GM12878 (cell line): ENCODE measurements at regions not wholly inside any gene's neighbourhood (a gene's known extent, or its start where the extent isn't known, plus 50 kb on each side); places are given as distances from the start of the nearest gene placed in this dataset.

ENCODE experiments used
- ATAC-seq: fragments of 200-7000 bp; cut with Tn5 transposase; 3 replicates; pipeline ENCODE4 v1.9.1; 2020; ENCODE audit warnings: mild to moderate bottlenecking, moderate library complexity
- BruUV-seq: library from RNA; stranded (reverse); fragments of 400-500 nt; replicated peaks from 2 replicates; lab custom pipeline; 2021; lab: Mats Ljungman, UMichigan
- CTCF ChIA-PET: fragments of 300-600 bp; sonication (Branson Sonifier 250); formaldehyde crosslinking; extraction: SDS; loops from one replicate; lab custom pipeline; 2021; ENCODE audit warnings: inconsistent platforms; lab: Yijun Ruan, JAX
- POLR2A ChIA-PET: fragments of 350-600 bp; formaldehyde crosslinking; extraction: SDS; loops from one replicate; lab custom pipeline; 2021; ENCODE audit warnings: inconsistent platforms; lab: Charles Lee
- RAD21 ChIA-PET: fragments of 300-600 bp; sonication (Branson Sonifier 250); formaldehyde crosslinking; loops from one replicate; lab custom pipeline; 2023; ENCODE audit warnings: antibody characterized with exemption; ENCODE audit not compliant: unreplicated experiment; lab: Charles Lee
- SMC1A ChIA-PET: fragments of 300-600 bp; sonication (Branson Sonifier 250); formaldehyde crosslinking; loops from one replicate; lab custom pipeline; 2023; ENCODE audit not compliant: unreplicated experiment, uncharacterized antibody; lab: Charles Lee
- DNase-seq: peaks from one replicate; pipeline ENCODE4 v3.0.0-alpha.2; 2011; ENCODE audit warnings: low read depth, low spot score
- FAIRE-seq: peaks from 3 replicates; lab custom pipeline; 2011; peaks lifted over from hg19 to GRCh38; lab: Jason Lieb, UNC
- H2AFZ ChIP-seq: 2 replicates; pipeline ENCODE4 v1.6.0; 2011; ENCODE audit warnings: low read depth, low read length, control low read depth; ENCODE audit not compliant: control insufficient read depth
- H3K27ac ChIP-seq: 2 replicates; pipeline ENCODE4 v1.5.1; 2011; ENCODE audit warnings: control low read depth; ENCODE audit not compliant: control insufficient read depth, insufficient read depth
- H3K27me3 ChIP-seq, 2 experiments: replicated peaks in 1 of 2; 2 replicates each; pipeline versions ENCODE4 v1.6.0 to v1.6.1; 2011; ENCODE audit warnings: low read length in 1 of 2; ENCODE audit not compliant: control insufficient read depth in 2 of 2, insufficient read depth in 2 of 2
- H3K36me3 ChIP-seq, 2 experiments: 2 replicates each; pipeline ENCODE4 v1.5.1; 2011; ENCODE audit warnings: low read length in 1 of 2; ENCODE audit not compliant: control insufficient read depth in 2 of 2, insufficient read depth in 2 of 2
- H3K4me1 ChIP-seq: 2 replicates; pipeline ENCODE4 v1.6.1; 2011; ENCODE audit warnings: mild to moderate bottlenecking, low read length, moderate library complexity, mixed read lengths; ENCODE audit not compliant: control insufficient read depth, insufficient read depth
- H3K4me2 ChIP-seq: 2 replicates; pipeline ENCODE4 v1.6.0; 2011; ENCODE audit warnings: control low read depth; ENCODE audit not compliant: control insufficient read depth, insufficient read depth
- H3K4me3 ChIP-seq: fragments of 200-600 bp; sonication (generic); 2 replicates; pipeline ENCODE4 v1.5.1; 2016
- H3K79me2 ChIP-seq: 2 replicates; pipeline ENCODE4 v1.6.0; 2011; ENCODE audit warnings: low read length; ENCODE audit not compliant: control insufficient read depth, insufficient read depth
- H3K9ac ChIP-seq: 2 replicates; pipeline ENCODE4 v1.8.0; 2011; ENCODE audit warnings: low read length, control low read depth, mixed read lengths; ENCODE audit not compliant: control insufficient read depth, insufficient read depth
- H3K9me3 ChIP-seq: replicated peaks from 3 replicates; pipeline ENCODE4 v1.5.1; 2011; ENCODE audit warnings: mild to moderate bottlenecking, low read length; ENCODE audit not compliant: control insufficient read depth, insufficient read depth
- H4K20me1 ChIP-seq: 2 replicates; pipeline ENCODE4 v1.6.0; 2011; ENCODE audit not compliant: control insufficient read depth, insufficient read depth
- ATF7 ChIP-seq: fragments of 450-650 bp; IDR thresholded peaks from 2 replicates; pipeline ENCODE4 v1.6.1; 2016; ENCODE audit warnings: low read depth, mild to moderate bottlenecking
- CREB1 ChIP-seq: IDR thresholded peaks from 2 replicates; pipeline ENCODE4 v1.6.1; 2012; ENCODE audit warnings: low read depth, mild to moderate bottlenecking, inconsistent platforms
- EP300 ChIP-seq, 2 experiments: fragments of 150-350 bp in 1 of 2; IDR thresholded peaks; 2 replicates each; pipeline ENCODE4 v1.6.1; 2011 to 2012; ENCODE audit warnings: low read depth in 2 of 2, low read length in 2 of 2, borderline replicate concordance in 1 of 2, improper control_type of control experiment in 1 of 2, inconsistent platforms in 1 of 2; ENCODE audit not compliant: control insufficient read depth in 1 of 2
- HDAC2 ChIP-seq: fragments of 200-600 bp; sonication (generic); IDR thresholded peaks from 2 replicates; pipeline ENCODE4 v1.6.1; 2017
- KLF5 ChIP-seq: fragments of 450-650 bp; IDR thresholded peaks from 2 replicates; pipeline ENCODE4 v1.6.1; 2014; ENCODE audit warnings: mild to moderate bottlenecking; ENCODE audit not compliant: partially characterized antibody
- LARP7 ChIP-seq: fragments of 450-650 bp; IDR thresholded peaks from 2 replicates; pipeline ENCODE4 v1.6.1; 2017; ENCODE audit warnings: mild to moderate bottlenecking
- NFXL1 ChIP-seq: fragments of 450-650 bp; IDR thresholded peaks from 2 replicates; pipeline ENCODE4 v1.6.1; 2017; ENCODE audit warnings: antibody characterized with exemption, mild to moderate bottlenecking, borderline replicate concordance
- NR2C1 ChIP-seq: fragments of 450-650 bp; IDR thresholded peaks from 2 replicates; pipeline ENCODE4 v1.6.1; 2017; ENCODE audit warnings: antibody characterized with exemption, mild to moderate bottlenecking, moderate library complexity
- RAD21 ChIP-seq: IDR thresholded peaks from 2 replicates; pipeline ENCODE4 v1.6.1; 2011; ENCODE audit warnings: mild to moderate bottlenecking, low read depth, low read length, moderate library complexity; ENCODE audit not compliant: insufficient read depth
- SIN3A ChIP-seq: IDR thresholded peaks from 2 replicates; pipeline ENCODE4 v1.6.1; 2012; ENCODE audit warnings: low read depth, low read length, improper control_type of control experiment
- SIX5 ChIP-seq: IDR thresholded peaks from 2 replicates; pipeline ENCODE4 v1.6.1; 2011; ENCODE audit warnings: mild to moderate bottlenecking, low read depth, low read length, moderate library complexity; ENCODE audit not compliant: severe bottlenecking
- SMAD5 ChIP-seq: IDR thresholded peaks from 2 replicates; pipeline ENCODE4 v1.6.1; 2016; ENCODE audit warnings: antibody characterized with exemption, low read depth
- SREBF1 ChIP-seq: IDR thresholded peaks from 2 replicates; pipeline ENCODE4 v1.6.1; 2012; ENCODE audit warnings: mild to moderate bottlenecking, low read length
- SRF ChIP-seq, 2 experiments: IDR thresholded peaks; 2 replicates each; pipeline ENCODE4 v1.6.1; 2011; ENCODE audit warnings: low read depth in 2 of 2, low read length in 2 of 2, mild to moderate bottlenecking in 1 of 2, moderate library complexity in 1 of 2
- SUPT20H ChIP-seq: IDR thresholded peaks from 2 replicates; pipeline ENCODE4 v1.6.1; 2011; ENCODE audit warnings: low read depth, mild to moderate bottlenecking, low read length, moderate library complexity, borderline replicate concordance; ENCODE audit not compliant: control insufficient read depth
- TARDBP ChIP-seq: IDR thresholded peaks from 2 replicates; pipeline ENCODE4 v1.6.1; 2016; ENCODE audit warnings: borderline replicate concordance
- TCF7 ChIP-seq: IDR thresholded peaks from 2 replicates; pipeline ENCODE4 v1.6.1; 2014; ENCODE audit warnings: antibody characterized with exemption, borderline replicate concordance
- ZSCAN29 ChIP-seq: fragments of 450-650 bp; IDR thresholded peaks from 2 replicates; pipeline ENCODE4 v1.6.1; 2017; ENCODE audit warnings: mild to moderate bottlenecking, moderate library complexity
- WGBS: methylation state at CpG from one replicate; pipeline ENCODE4 v1.1.6; 2016; ENCODE audit warnings: low lambda C conversion rate; ENCODE audit not compliant: insufficient replicate concordance, insufficient coverage; ENCODE audit errors: missing lambda C conversion rate; 5-methylcytosine and 5-hydroxymethylcytosine counted together
- in situ Hi-C: fragments of 300-500 bp; cut with MboI; formaldehyde crosslinking; loops from 9 replicates; pipeline ENCODE4 v1.14.3; 2018; ENCODE audit warnings: mixed read lengths
- intact Hi-C: fragments of 100-400 bp; cut with micrococcal nuclease; formaldehyde crosslinking; loops from one replicate; pipeline ENCODE4 v1.14.2; 2022; ENCODE audit not compliant: unreplicated experiment
- TF ChIP-seq, protein P1 (sequence below), 3 experiments: IDR thresholded peaks in 2 of 3; conservative IDR thresholded peaks in 1 of 3; 2 replicates each; pipeline ENCODE4 v1.5.1; 2011; ENCODE audit warnings: low read depth in 3 of 3, low read length in 3 of 3, mild to moderate bottlenecking in 3 of 3, control low read depth in 2 of 3, moderate library complexity in 2 of 3, inconsistent platforms in 1 of 3, mixed read lengths in 1 of 3; ENCODE audit not compliant: control insufficient read depth in 2 of 3, insufficient read depth in 1 of 3; ENCODE audit errors: extremely low read depth in 1 of 3
- TF ChIP-seq, protein P2 (sequence below): fragments of 450-650 bp; IDR thresholded peaks from 2 replicates; pipeline ENCODE4 v1.6.1; 2016; ENCODE audit warnings: mild to moderate bottlenecking, moderate library complexity, borderline replicate concordance

DNA sequence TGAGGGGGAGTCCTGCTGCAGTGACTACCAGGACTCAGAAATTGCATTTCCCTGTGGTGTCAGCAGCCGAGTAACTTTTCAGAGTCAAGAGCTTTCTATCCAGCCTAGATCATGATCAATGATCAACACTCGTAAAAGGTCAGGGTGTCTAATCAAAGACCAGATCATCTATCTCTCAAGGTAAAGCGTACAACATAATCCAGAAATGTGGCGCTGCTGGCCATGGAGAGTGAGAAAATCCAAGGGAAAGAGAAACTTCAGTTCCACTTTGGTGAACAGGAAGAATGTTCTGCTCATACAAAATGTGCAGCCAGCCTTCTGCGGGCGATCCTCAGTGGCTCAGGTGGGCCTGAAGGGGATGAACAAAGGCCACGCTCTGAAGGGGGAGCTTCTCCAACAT lies 1005.8 kb upstream of the NR2F2 start:
- no peaks in the 10 kb centered on the region for H3K4me1 ChIP-seq
- ATAC-seq (no peak), DNase-seq (no peak), FAIRE-seq (no peak)
- H3K4me3 ChIP-seq = no peak overlapping the region
- H3K36me3 ChIP-seq = no peaks in the 10 kb centered on the region
- in situ Hi-C loops = no loop called here
- no peaks in the 10 kb centered on the region for H4K20me1 ChIP-seq
- no peaks in the 10 kb centered on the region for H3K79me2 ChIP-seq
- CTCF ChIA-PET = interaction anchor here (1.2 kb wide), 1 partner anchor 65 kb away, joined by 3 read pairs; no protein-coding TSS in a partner anchor
- RAD21 ChIA-PET = no interaction called here
- intact Hi-C loops = no loop called here
- no peak overlapping the region for H3K27ac ChIP-seq
- whole genome bisulfite sequencing = 34% methylated on average over 7 of the region's 7 CpGs
- POLR2A ChIA-PET = no interaction called here
- no peak overlapping the region for H2AFZ ChIP-seq
- H3K27me3 ChIP-seq = no peaks in the 10 kb centered on the region
- SMC1A ChIA-PET = interaction anchor here (0.9 to 1.6 kb wide), 2 partner anchors 11 to 235 kb away, joined by 3 read pairs; no protein-coding TSS in a partner anchor
- H3K4me2 ChIP-seq = no peak overlapping the region
- H3K9me3 ChIP-seq = no peaks in the 10 kb centered on the region
- no TSS peak for BruUV-seq
- TF ChIP-seq EP300 (IDR thresholded peaks at IDR 0.05; ENCODE audit: borderline replicate concordance in 1 of 2, control insufficient read depth in 1 of 2, low read depth in 2 of 2, low read length in 2 of 2) (no peak), TCF7 (no peak), ATF7 (no peak), SUPT20H (no peak), ZSCAN29 (no peak), SIN3A (no peak), SIX5 (no peak), KLF5 (no peak), SMAD5 (no peak), NFXL1 (no peak), SRF (IDR thresholded peaks at IDR 0.05; ENCODE audit: low read depth in 2 of 2, low read length in 2 of 2) (no peak), SREBF1 (no peak), TARDBP (no peak), CREB1 (no peak), LARP7 (no peak), HDAC2 (no peak), RAD21 (no peak), NR2C1 (no peak)
- TF ChIP-seq, protein P1, sequence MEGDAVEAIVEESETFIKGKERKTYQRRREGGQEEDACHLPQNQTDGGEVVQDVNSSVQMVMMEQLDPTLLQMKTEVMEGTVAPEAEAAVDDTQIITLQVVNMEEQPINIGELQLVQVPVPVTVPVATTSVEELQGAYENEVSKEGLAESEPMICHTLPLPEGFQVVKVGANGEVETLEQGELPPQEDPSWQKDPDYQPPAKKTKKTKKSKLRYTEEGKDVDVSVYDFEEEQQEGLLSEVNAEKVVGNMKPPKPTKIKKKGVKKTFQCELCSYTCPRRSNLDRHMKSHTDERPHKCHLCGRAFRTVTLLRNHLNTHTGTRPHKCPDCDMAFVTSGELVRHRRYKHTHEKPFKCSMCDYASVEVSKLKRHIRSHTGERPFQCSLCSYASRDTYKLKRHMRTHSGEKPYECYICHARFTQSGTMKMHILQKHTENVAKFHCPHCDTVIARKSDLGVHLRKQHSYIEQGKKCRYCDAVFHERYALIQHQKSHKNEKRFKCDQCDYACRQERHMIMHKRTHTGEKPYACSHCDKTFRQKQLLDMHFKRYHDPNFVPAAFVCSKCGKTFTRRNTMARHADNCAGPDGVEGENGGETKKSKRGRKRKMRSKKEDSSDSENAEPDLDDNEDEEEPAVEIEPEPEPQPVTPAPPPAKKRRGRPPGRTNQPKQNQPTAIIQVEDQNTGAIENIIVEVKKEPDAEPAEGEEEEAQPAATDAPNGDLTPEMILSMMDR (IDR thresholded peaks at IDR 0.05 in 2 of 3, conservative IDR thresholded peaks at IDR 0.05 in 1 of 3; ENCODE audit: control insufficient read depth in 2 of 3, extremely low read depth in 1 of 3, insufficient read depth in 1 of 3, low read depth in 3 of 3, low read length in 3 of 3) = no peak
- TF ChIP-seq, protein P2, sequence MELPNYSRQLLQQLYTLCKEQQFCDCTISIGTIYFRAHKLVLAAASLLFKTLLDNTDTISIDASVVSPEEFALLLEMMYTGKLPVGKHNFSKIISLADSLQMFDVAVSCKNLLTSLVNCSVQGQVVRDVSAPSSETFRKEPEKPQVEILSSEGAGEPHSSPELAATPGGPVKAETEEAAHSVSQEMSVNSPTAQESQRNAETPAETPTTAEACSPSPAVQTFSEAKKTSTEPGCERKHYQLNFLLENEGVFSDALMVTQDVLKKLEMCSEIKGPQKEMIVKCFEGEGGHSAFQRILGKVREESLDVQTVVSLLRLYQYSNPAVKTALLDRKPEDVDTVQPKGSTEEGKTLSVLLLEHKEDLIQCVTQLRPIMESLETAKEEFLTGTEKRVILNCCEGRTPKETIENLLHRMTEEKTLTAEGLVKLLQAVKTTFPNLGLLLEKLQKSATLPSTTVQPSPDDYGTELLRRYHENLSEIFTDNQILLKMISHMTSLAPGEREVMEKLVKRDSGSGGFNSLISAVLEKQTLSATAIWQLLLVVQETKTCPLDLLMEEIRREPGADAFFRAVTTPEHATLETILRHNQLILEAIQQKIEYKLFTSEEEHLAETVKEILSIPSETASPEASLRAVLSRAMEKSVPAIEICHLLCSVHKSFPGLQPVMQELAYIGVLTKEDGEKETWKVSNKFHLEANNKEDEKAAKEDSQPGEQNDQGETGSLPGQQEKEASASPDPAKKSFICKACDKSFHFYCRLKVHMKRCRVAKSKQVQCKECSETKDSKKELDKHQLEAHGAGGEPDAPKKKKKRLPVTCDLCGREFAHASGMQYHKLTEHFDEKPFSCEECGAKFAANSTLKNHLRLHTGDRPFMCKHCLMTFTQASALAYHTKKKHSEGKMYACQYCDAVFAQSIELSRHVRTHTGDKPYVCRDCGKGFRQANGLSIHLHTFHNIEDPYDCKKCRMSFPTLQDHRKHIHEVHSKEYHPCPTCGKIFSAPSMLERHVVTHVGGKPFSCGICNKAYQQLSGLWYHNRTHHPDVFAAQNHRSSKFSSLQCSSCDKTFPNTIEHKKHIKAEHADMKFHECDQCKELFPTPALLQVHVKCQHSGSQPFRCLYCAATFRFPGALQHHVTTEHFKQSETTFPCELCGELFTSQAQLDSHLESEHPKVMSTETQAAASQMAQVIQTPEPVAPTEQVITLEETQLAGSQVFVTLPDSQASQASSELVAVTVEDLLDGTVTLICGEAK = no peak
- H3K9ac ChIP-seq = no peak overlapping the region
